ENCODE measurements at regions not wholly inside any gene's neighbourhood (a gene's known extent, or its start where the extent isn't known, plus 50 kb on each side); places are given as distances from the start of the nearest gene placed in this dataset.

DNA sequence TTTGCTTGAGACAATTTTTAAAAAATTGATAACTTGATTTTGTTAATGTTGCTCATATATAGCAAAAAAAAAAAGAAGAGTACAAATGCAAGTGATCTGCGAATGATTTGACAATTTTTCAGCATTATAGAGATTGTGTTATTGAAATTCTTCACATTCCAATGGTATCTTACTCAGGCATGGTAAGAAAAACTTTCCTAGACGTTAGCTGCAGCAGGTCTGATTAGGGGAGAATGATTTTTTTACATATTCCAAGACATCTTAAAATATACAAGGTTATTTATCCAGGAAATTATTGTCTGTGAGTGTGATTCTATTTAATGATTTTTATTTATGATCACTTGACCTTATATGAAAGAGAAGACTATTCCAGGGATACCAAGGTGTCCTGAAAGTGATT, 361.9 kb downstream of the MAT2B start:
- TF ChIP-seq ZNF331 (CRISPR knock-in tag; IDR thresholded peaks at IDR 0.05) (no peak), ZFP36 (IDR thresholded peaks at IDR 0.05; ENCODE audit: borderline replicate concordance, low read depth, low read length, partially characterized antibody) (no peak), JUNB (CRISPR knock-in tag; IDR thresholded peaks at IDR 0.05; ENCODE audit: borderline replicate concordance) (no peak), EP300 (IDR thresholded peaks at IDR 0.05; ENCODE audit: low read depth in 2 of 2, low read length in 2 of 2) (no peak), EP300 (CRISPR knock-in tag; IDR thresholded peaks at IDR 0.05; ENCODE audit: borderline replicate concordance) (no peak), YY1 (IDR thresholded peaks at IDR 0.05; ENCODE audit: insufficient read depth, insufficient replicate concordance, low read depth, low read length) (no peak), IKZF1 (IDR thresholded peaks at IDR 0.05) (no peak), NONO (IDR thresholded peaks at IDR 0.05) (no peak), NONO (CRISPR knock-in tag; conservative IDR thresholded peaks at IDR 0.05) (no peak), SUZ12 (IDR thresholded peaks at IDR 0.05; ENCODE audit: low read depth, low read length) (no peak), CTCF (CRISPR knock-in tag; IDR thresholded peaks at IDR 0.05) (no peak)
- TF ChIP-seq, protein P1, sequence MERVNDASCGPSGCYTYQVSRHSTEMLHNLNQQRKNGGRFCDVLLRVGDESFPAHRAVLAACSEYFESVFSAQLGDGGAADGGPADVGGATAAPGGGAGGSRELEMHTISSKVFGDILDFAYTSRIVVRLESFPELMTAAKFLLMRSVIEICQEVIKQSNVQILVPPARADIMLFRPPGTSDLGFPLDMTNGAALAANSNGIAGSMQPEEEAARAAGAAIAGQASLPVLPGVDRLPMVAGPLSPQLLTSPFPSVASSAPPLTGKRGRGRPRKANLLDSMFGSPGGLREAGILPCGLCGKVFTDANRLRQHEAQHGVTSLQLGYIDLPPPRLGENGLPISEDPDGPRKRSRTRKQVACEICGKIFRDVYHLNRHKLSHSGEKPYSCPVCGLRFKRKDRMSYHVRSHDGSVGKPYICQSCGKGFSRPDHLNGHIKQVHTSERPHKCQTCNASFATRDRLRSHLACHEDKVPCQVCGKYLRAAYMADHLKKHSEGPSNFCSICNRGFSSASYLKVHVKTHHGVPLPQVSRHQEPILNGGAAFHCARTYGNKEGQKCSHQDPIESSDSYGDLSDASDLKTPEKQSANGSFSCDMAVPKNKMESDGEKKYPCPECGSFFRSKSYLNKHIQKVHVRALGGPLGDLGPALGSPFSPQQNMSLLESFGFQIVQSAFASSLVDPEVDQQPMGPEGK (CRISPR knock-in tag; IDR thresholded peaks at IDR 0.05): no peak
